GM12864 (cell line): ENCODE measurements at regions not wholly inside any gene's neighbourhood (a gene's known extent, or its start where the extent isn't known, plus 50 kb on each side); places are given as distances from the start of the nearest gene placed in this dataset.

ENCODE experiments used
- DNase-seq: peaks from one replicate; pipeline ENCODE4 v3.0.0-alpha.2; 2011; ENCODE audit warnings: low read depth
- H3K4me3 ChIP-seq: 2 replicates; pipeline ENCODE4 v1.5.1; 2011; ENCODE audit warnings: mild to moderate bottlenecking, low read depth, low read length, control low read depth
- CTCF ChIP-seq: IDR thresholded peaks from 2 replicates; pipeline ENCODE4 v1.5.1; 2011; ENCODE audit warnings: low read depth, mild to moderate bottlenecking, moderate library complexity, low read length, control low read depth, inconsistent platforms; ENCODE audit errors: missing control alignments

GRCh38 chr6:113095841-113096240, 748.7 kb downstream of the RFPL4B start:
- DNase-seq, result no peak
- H3K4me3 ChIP-seq, result no peak overlapping the region
- no peak for TF ChIP-seq CTCF

- no peak for DNase-seq
Measured at GRCh38 chr6:113102761-113103160, 754.4 kb upstream of the MARCKS start.

GRCh38 chr6:113103634-113104361, 753.3 kb upstream of the MARCKS start:
- DNase-seq, result no peak
- H3K4me3 ChIP-seq, result no peak overlapping the region
- no peak for TF ChIP-seq CTCF

More at GRCh38 chr6:113102761-113103160, 754.4 kb upstream of the MARCKS start:
- no peak for TF ChIP-seq CTCF
- no peak overlapping the region for H3K4me3 ChIP-seq

- TF ChIP-seq CTCF, result no peak
- DNase-seq, result no peak
- no peak overlapping the region for H3K4me3 ChIP-seq
Measured at GRCh38 chr6:113104541-113104940, 752.6 kb upstream of the MARCKS start.

GRCh38 chr6:113104951-113105350, 752.2 kb upstream of the MARCKS start:
- no peak for DNase-seq
- no peak overlapping the region for H3K4me3 ChIP-seq
- TF ChIP-seq CTCF, result no peak

GRCh38 chr6:113110211-113110610, 746.9 kb upstream of the MARCKS start:
- DNase-seq, result no peak
- no peak for TF ChIP-seq CTCF
- H3K4me3 ChIP-seq, result no peak overlapping the region

- no peak for TF ChIP-seq CTCF
- H3K4me3 ChIP-seq, result no peak overlapping the region
Measured at GRCh38 chr6:113111550-113111949, 745.6 kb upstream of the MARCKS start.

More at GRCh38 chr6:113111550-113111949, 745.6 kb upstream of the MARCKS start:
- DNase-seq, result no peak
